SJCRH30 (cell line): ENCODE measurements at regions not wholly inside any gene's neighbourhood (a gene's known extent, or its start where the extent isn't known, plus 50 kb on each side); places are given as distances from the start of the nearest gene placed in this dataset.
"Not testable (repeated sequence)": the region's sequence is repeated elsewhere in the genome, so short reads cannot be mapped to it uniquely, and the experiment has no call there.

Experiments used
- DNase-seq, 2 experiments: peaks; one replicate each; pipeline ENCODE4 v3.0.0-alpha.2; 2015 to 2020
- H3K27ac ChIP-seq: fragments of 250-450 bp; sonication (Bioruptor Pico); 2 replicates; pipeline ENCODE4 v1.5.1; 2020; ENCODE audit warnings: mild to moderate bottlenecking, moderate library complexity
- H3K27me3 ChIP-seq: fragments of 250-450 bp; sonication (Bioruptor Pico); 2 replicates; pipeline ENCODE4 v1.5.1; 2020; ENCODE audit warnings: mild to moderate bottlenecking, moderate library complexity
- H3K36me3 ChIP-seq: fragments of 250-450 bp; sonication (Bioruptor Pico); 2 replicates; pipeline ENCODE4 v1.5.1; 2020; ENCODE audit warnings: mild to moderate bottlenecking, moderate library complexity
- H3K4me1 ChIP-seq: fragments of 250-450 bp; sonication (Bioruptor Pico); 2 replicates; pipeline ENCODE4 v1.5.1; 2020; ENCODE audit warnings: mild to moderate bottlenecking, moderate library complexity
- H3K4me3 ChIP-seq: fragments of 250-450 bp; sonication (Bioruptor Pico); 2 replicates; pipeline ENCODE4 v1.5.1; 2020; ENCODE audit warnings: mild to moderate bottlenecking, moderate library complexity
- H3K9me3 ChIP-seq: fragments of 250-450 bp; sonication (Bioruptor Pico); replicated peaks from 2 replicates; pipeline ENCODE4 v1.5.1; 2020; ENCODE audit warnings: mild to moderate bottlenecking, moderate library complexity

- H3K27ac ChIP-seq, H3K36me3 ChIP-seq, DNase-seq, H3K27me3 ChIP-seq, H3K9me3 ChIP-seq, H3K4me3 ChIP-seq, H3K4me1 ChIP-seq: not testable (repeated sequence)
These were observed 153.1 kb upstream of the C1QTNF3 start for GRCh38 chr5:34196091-34196490.

DNA sequence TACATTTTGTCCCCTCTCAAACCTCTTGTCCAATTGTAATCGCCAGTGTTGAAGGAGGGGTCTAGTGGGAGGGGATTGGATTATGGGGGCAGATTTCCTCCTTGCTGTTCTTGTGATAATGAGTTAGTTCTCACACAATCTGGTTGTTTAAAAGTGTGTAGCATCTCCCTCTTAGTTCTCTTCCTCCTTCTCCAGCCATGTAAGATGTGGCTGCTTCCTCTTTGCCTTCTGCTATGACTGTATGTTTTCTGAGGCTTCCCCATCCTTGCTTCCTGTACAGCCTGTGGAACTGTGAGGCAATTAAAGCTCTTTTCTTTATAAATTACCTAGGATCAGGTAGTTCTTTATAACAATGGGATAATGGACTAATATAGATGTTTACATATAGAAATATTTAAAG lies 162.3 kb upstream of the C1QTNF3 start:
- not testable (repeated sequence) for H3K9me3 ChIP-seq, H3K36me3 ChIP-seq, H3K4me3 ChIP-seq, H3K27me3 ChIP-seq, H3K27ac ChIP-seq, DNase-seq, H3K4me1 ChIP-seq

- not testable (repeated sequence) for H3K9me3 ChIP-seq, H3K27ac ChIP-seq, H3K27me3 ChIP-seq, H3K4me3 ChIP-seq, DNase-seq, H3K4me1 ChIP-seq
- peaks cover 10% of the 10 kb centered on the region for H3K36me3 ChIP-seq
These were observed 174.4 kb upstream of the C1QTNF3 start for GRCh38 chr5:34217386-34217785.

GRCh38 chr5:34221329-34222073 lies 178.5 kb upstream of the C1QTNF3 start:
- H3K36me3 ChIP-seq, H3K4me3 ChIP-seq, H3K4me1 ChIP-seq, DNase-seq, H3K27me3 ChIP-seq, H3K27ac ChIP-seq: not testable (repeated sequence)
- H3K9me3 ChIP-seq = peaks cover 12% of the 10 kb centered on the region

DNA sequence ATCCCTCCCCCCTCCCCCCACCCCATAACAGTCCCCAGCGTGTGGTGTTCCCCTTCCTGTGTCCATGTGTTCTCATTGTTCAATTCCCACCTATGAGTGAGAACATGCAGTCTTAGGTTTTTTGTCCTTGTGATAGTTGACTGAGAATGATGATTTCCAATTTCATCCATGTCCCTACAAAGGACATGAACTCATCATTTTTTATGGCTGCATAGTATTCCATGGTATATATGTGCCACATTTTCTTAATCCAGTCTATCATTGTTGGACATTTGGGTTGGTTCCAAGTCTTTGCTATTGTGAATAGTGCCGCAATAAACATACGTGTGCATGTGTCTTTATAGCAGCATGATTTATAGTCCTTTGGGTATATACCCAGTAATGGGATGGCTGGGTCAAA lies 180.1 kb upstream of the C1QTNF3 start:
- H3K27me3 ChIP-seq, H3K4me1 ChIP-seq, H3K4me3 ChIP-seq, H3K36me3 ChIP-seq, H3K27ac ChIP-seq, DNase-seq: not testable (repeated sequence)
- peaks cover 12% of the 10 kb centered on the region for H3K9me3 ChIP-seq

- not testable (repeated sequence) for H3K9me3 ChIP-seq, H3K27me3 ChIP-seq, DNase-seq, H3K4me1 ChIP-seq, H3K36me3 ChIP-seq, H3K4me3 ChIP-seq, H3K27ac ChIP-seq
These were observed 187.4 kb upstream of the C1QTNF3 start for GRCh38 chr5:34230402-34230801.

GRCh38 chr5:34243802-34244201 lies 200.8 kb upstream of the C1QTNF3 start:
- peak overlapping the region; percentile 61 for H3K4me3 ChIP-seq
- H3K4me1 ChIP-seq = not testable (repeated sequence)

GRCh38 chr5:34244281-34245031 lies 201.4 kb upstream of the C1QTNF3 start:
- DNase-seq = peak; percentile 67 to 83
- H3K27ac ChIP-seq = peak overlapping the region; percentile 71

More at GRCh38 chr5:34243802-34244201, 200.8 kb upstream of the C1QTNF3 start:
- H3K27me3 ChIP-seq, DNase-seq, H3K9me3 ChIP-seq, H3K36me3 ChIP-seq: not testable (repeated sequence)
- peak overlapping the region; percentile 71 for H3K27ac ChIP-seq

DNA sequence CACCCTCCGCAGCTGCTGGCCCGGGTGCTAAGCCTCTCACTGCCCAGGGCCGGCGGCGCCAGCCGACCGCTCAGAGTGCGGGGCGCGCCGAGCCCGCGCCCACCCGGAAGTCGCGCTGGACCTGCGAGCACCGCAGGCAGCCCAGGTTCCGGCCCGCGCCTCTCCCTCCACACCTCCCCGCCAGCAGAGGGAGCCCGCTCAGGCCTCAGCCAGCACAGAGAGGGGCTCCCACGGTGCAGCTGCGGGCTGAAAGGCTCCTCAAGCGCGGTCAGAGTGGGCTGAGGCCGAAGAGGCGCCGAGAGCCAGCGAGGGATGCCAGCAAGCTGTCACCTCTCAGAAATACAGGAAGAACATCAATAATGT lies 202.0 kb upstream of the C1QTNF3 start:
- H3K4me1 ChIP-seq, H3K9me3 ChIP-seq, DNase-seq, H3K27ac ChIP-seq, H3K36me3 ChIP-seq, H3K27me3 ChIP-seq: not testable (repeated sequence)
- peak overlapping the region; percentile 53 for H3K4me3 ChIP-seq

More at GRCh38 chr5:34244281-34245031, 201.4 kb upstream of the C1QTNF3 start:
- H3K27me3 ChIP-seq, H3K9me3 ChIP-seq, H3K4me1 ChIP-seq, H3K36me3 ChIP-seq: not testable (repeated sequence)
- H3K4me3 ChIP-seq = peak overlapping the region; percentile 61

- not testable (repeated sequence) for H3K27me3 ChIP-seq, DNase-seq, H3K4me1 ChIP-seq, H3K27ac ChIP-seq, H3K9me3 ChIP-seq, H3K36me3 ChIP-seq
- H3K4me3 ChIP-seq = peak overlapping the region; percentile 57
These were observed 202.8 kb upstream of the C1QTNF3 start for GRCh38 chr5:34245813-34246212.

GRCh38 chr5:34258598-34258997 lies 215.6 kb upstream of the C1QTNF3 start:
- H3K36me3 ChIP-seq, H3K27ac ChIP-seq, H3K4me1 ChIP-seq, DNase-seq, H3K4me3 ChIP-seq, H3K27me3 ChIP-seq, H3K9me3 ChIP-seq: not testable (repeated sequence)

- H3K4me3 ChIP-seq, H3K4me1 ChIP-seq: not testable (repeated sequence)
These were observed 218.0 kb upstream of the C1QTNF3 start for GRCh38 chr5:34261020-34261419.

DNA sequence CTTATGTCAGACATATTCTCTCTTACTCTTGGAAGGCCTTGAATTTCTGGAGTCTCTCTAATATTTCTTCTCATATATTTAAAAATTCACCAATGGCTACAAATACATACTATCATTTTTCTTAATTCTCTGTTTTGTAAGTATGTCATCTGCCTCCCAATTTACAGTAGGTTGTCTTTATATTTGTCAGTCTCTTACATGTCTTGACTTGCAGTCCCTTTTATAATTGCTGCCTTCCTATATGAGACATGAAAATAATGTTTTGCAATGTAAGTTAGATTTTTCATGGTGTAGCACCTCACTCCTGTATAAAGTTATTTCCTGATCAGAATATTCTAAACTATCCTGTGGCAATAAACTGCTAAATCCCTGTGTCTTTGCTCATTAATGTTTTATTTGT lies 223.1 kb upstream of the C1QTNF3 start:
- DNase-seq, H3K27ac ChIP-seq, H3K27me3 ChIP-seq: not testable (repeated sequence)

More at GRCh38 chr5:34261020-34261419, 218.0 kb upstream of the C1QTNF3 start:
- not testable (repeated sequence) for H3K9me3 ChIP-seq, H3K27me3 ChIP-seq, H3K27ac ChIP-seq, DNase-seq, H3K36me3 ChIP-seq

DNA sequence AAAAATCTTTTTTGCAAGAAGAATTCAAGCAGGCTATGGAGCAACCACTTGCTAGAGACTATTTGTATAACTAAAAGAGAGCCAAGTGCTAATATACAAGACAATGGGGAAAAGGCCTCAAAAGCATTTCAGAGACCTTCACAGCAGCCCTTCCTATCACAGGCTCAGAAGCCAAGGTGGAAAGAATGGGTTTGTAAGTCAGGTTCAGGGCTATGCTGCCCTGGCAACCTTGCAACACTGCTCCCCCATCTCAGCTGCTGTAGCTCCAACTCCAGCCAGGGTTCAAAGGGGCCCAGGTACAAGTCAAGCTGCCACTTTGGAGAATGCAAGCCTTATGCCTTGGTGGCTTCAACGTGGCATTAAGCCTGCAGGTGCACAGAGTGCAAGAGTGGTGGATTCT lies 253.7 kb upstream of the C1QTNF3 start:
- H3K36me3 ChIP-seq, H3K27me3 ChIP-seq, H3K4me1 ChIP-seq, H3K4me3 ChIP-seq, H3K27ac ChIP-seq, DNase-seq, H3K9me3 ChIP-seq: not testable (repeated sequence)

More for the DNA sequence above, 223.1 kb upstream of the C1QTNF3 start:
- H3K4me3 ChIP-seq, H3K9me3 ChIP-seq, H3K4me1 ChIP-seq, H3K36me3 ChIP-seq: not testable (repeated sequence)

GRCh38 chr5:34329201-34329600 lies 286.2 kb upstream of the C1QTNF3 start:
- H3K9me3 ChIP-seq, H3K4me1 ChIP-seq, H3K4me3 ChIP-seq, H3K27ac ChIP-seq, DNase-seq, H3K27me3 ChIP-seq, H3K36me3 ChIP-seq: not testable (repeated sequence)

GRCh38 chr5:34329611-34330108 lies 286.6 kb upstream of the C1QTNF3 start:
- DNase-seq, H3K27ac ChIP-seq, H3K9me3 ChIP-seq, H3K27me3 ChIP-seq, H3K4me1 ChIP-seq, H3K36me3 ChIP-seq, H3K4me3 ChIP-seq: not testable (repeated sequence)
